Transverse colon (tissue), 4 donors: ENCODE measurements at regions not wholly inside any gene's neighbourhood (a gene's known extent, or its start where the extent isn't known, plus 50 kb on each side); places are given as distances from the start of the nearest gene placed in this dataset.

Experiments
- EP300 ChIP-seq: sonication (generic); formaldehyde crosslinking; IDR thresholded peaks from one replicate; pipeline ENCODE4 v1.6.1; 2017; ENCODE audit warnings: antibody characterized with exemption, low read depth
- POLR2A ChIP-seq: fragments of 450-650 bp; IDR thresholded peaks from one replicate; pipeline ENCODE4 v1.6.1; 2016; ENCODE audit warnings: antibody characterized with exemption, mild to moderate bottlenecking, moderate library complexity
- POLR2AphosphoS5 ChIP-seq, 3 donors: sonication (generic); formaldehyde crosslinking; IDR thresholded peaks; one replicate each; pipeline ENCODE4 v1.6.1; 2016; ENCODE audit warnings: antibody characterized with exemption in 3 of 3
- TF ChIP-seq, protein P1 (sequence below), 5 experiments: fragments of 200-600 bp in 3 of 5; fragments of 450-650 bp in 2 of 5; sonication (generic) in 3 of 5; IDR thresholded peaks; 1 replicate in 2 of 5; 2 replicates in 3 of 5; pipeline ENCODE4 v1.5.1; 2016 to 2017; ENCODE audit warnings: antibody characterized with exemption in 5 of 5, inconsistent platforms in 3 of 5, mild to moderate bottlenecking in 2 of 5, moderate library complexity in 1 of 5

GRCh38 chr7:9242636-9243035 lies 809.2 kb downstream of the NXPH1 start:
- TF ChIP-seq, protein P1, sequence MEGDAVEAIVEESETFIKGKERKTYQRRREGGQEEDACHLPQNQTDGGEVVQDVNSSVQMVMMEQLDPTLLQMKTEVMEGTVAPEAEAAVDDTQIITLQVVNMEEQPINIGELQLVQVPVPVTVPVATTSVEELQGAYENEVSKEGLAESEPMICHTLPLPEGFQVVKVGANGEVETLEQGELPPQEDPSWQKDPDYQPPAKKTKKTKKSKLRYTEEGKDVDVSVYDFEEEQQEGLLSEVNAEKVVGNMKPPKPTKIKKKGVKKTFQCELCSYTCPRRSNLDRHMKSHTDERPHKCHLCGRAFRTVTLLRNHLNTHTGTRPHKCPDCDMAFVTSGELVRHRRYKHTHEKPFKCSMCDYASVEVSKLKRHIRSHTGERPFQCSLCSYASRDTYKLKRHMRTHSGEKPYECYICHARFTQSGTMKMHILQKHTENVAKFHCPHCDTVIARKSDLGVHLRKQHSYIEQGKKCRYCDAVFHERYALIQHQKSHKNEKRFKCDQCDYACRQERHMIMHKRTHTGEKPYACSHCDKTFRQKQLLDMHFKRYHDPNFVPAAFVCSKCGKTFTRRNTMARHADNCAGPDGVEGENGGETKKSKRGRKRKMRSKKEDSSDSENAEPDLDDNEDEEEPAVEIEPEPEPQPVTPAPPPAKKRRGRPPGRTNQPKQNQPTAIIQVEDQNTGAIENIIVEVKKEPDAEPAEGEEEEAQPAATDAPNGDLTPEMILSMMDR (IDR thresholded peaks at IDR 0.05): no peak
- TF ChIP-seq POLR2A (no peak), POLR2AphosphoS5 (IDR thresholded peaks at IDR 0.05) (no peak), EP300 (no peak)
